ENCODE measurements at regions not wholly inside any gene's neighbourhood (a gene's known extent, or its start where the extent isn't known, plus 50 kb on each side); places are given as distances from the start of the nearest gene placed in this dataset.

- 80 to 87% (median 83%) methylated on average over 4 of the region's 4 CpGs for WGBS, 3 donors
Observed at GRCh38 chr6:122890250-122890649, 101.2 kb downstream of the SMPDL3A start.

GRCh38 chr6:122894791-122895190 lies 101.2 kb upstream of the CLVS2 start:
- Histone ChIP-seq H3K9me3 (no peaks in the 10 kb centered on the region), H3K27me3 (ENCODE audit: insufficient read depth in 3 of 3, low read length in 2 of 3) (peaks cover 0 to 3% (median 0%) of the 10 kb centered on the region in 3 donors), H3K27ac (no peak overlapping the region), H3K4me3 (no peak overlapping the region), H3K36me3 (ENCODE audit: insufficient read depth in 1 of 2, low read depth in 1 of 2) (no peaks in the 10 kb centered on the region), H3K4me1 (no peaks in the 10 kb centered on the region)
- no peak for DNase-seq
- no peak for TF ChIP-seq CTCF (IDR thresholded peaks at IDR 0.05)
- intact Hi-C loops (cut with DNase I): no loop called here
- ATAC-seq: no peak

More at GRCh38 chr6:122890250-122890649, 101.2 kb downstream of the SMPDL3A start:
- Histone ChIP-seq H3K4me3 (no peak overlapping the region), H3K36me3 (ENCODE audit: insufficient read depth in 1 of 2, low read depth in 1 of 2) (no peaks in the 10 kb centered on the region), H3K9me3 (no peaks in the 10 kb centered on the region), H3K27ac (no peak overlapping the region), H3K4me1 (no peaks in the 10 kb centered on the region), H3K27me3 (ENCODE audit: insufficient read depth in 3 of 3, low read length in 2 of 3) (no peaks in the 10 kb centered on the region)
- no peak for TF ChIP-seq CTCF (IDR thresholded peaks at IDR 0.05)
- ATAC-seq (no peak), DNase-seq (no peak)
- intact Hi-C loops (cut with DNase I): no loop called here

GRCh38 chr6:122902326-122902725 lies 93.7 kb upstream of the CLVS2 start:
- H3K27ac ChIP-seq: no peak overlapping the region
- ATAC-seq (no peak), DNase-seq (no peak)
- H3K4me1 ChIP-seq: no peaks in the 10 kb centered on the region
- H3K36me3 ChIP-seq (ENCODE audit: insufficient read depth in 1 of 2, low read depth in 1 of 2): no peaks in the 10 kb centered on the region
- no peaks in the 10 kb centered on the region for H3K9me3 ChIP-seq
- WGBS, 3 donors: 69 to 73% (median 69%) methylated on average over 2 of the region's 2 CpGs
- intact Hi-C loops (cut with DNase I): no loop called here
- TF ChIP-seq CTCF (IDR thresholded peaks at IDR 0.05): no peak
- no peak overlapping the region for H3K4me3 ChIP-seq
- H3K27me3 ChIP-seq (ENCODE audit: insufficient read depth in 3 of 3, low read length in 2 of 3): peaks cover 0 to 3% (median 0%) of the 10 kb centered on the region in 3 donors

GRCh38 chr6:122903266-122903915 lies 92.6 kb upstream of the CLVS2 start:
- intact Hi-C loops (cut with DNase I): no loop called here
- H3K27ac ChIP-seq: no peak overlapping the region
- ATAC-seq (no peak), DNase-seq (no peak)
- TF ChIP-seq CTCF (IDR thresholded peaks at IDR 0.05): no peak
- WGBS, 3 donors: 62 to 86% (median 78%) methylated on average over 2 of the region's 2 CpGs
- H3K4me1 ChIP-seq: no peaks in the 10 kb centered on the region
- no peak overlapping the region for H3K4me3 ChIP-seq
- H3K27me3 ChIP-seq (ENCODE audit: insufficient read depth in 3 of 3, low read length in 2 of 3): peaks cover 0 to 3% (median 0%) of the 10 kb centered on the region in 3 donors
- no peaks in the 10 kb centered on the region for H3K36me3 ChIP-seq (ENCODE audit: insufficient read depth in 1 of 2, low read depth in 1 of 2)
- no peaks in the 10 kb centered on the region for H3K9me3 ChIP-seq

- H3K4me3 ChIP-seq: no peak overlapping the region
- intact Hi-C loops (cut with DNase I): no loop called here
- H3K9me3 ChIP-seq: no peaks in the 10 kb centered on the region
- TF ChIP-seq CTCF (IDR thresholded peaks at IDR 0.05): no peak
- no peaks in the 10 kb centered on the region for H3K36me3 ChIP-seq (ENCODE audit: insufficient read depth in 1 of 2, low read depth in 1 of 2)
- H3K27ac ChIP-seq: no peak overlapping the region
- peaks cover 0 to 3% (median 0%) of the 10 kb centered on the region in 3 donors for H3K27me3 ChIP-seq (ENCODE audit: insufficient read depth in 3 of 3, low read length in 2 of 3)
- WGBS, 3 donors: 54 to 79% (median 72%) methylated on average over 5 of the region's 5 CpGs
- ATAC-seq: no peak
- H3K4me1 ChIP-seq: no peaks in the 10 kb centered on the region
- DNase-seq: no peak
Observed at GRCh38 chr6:122904166-122904565, 91.9 kb upstream of the CLVS2 start.

Measured in psoas muscle (tissue), 7 donors.